ENCODE measurements at regions not wholly inside any gene's neighbourhood (a gene's known extent, or its start where the extent isn't known, plus 50 kb on each side); places are given as distances from the start of the nearest gene placed in this dataset.

DNA sequence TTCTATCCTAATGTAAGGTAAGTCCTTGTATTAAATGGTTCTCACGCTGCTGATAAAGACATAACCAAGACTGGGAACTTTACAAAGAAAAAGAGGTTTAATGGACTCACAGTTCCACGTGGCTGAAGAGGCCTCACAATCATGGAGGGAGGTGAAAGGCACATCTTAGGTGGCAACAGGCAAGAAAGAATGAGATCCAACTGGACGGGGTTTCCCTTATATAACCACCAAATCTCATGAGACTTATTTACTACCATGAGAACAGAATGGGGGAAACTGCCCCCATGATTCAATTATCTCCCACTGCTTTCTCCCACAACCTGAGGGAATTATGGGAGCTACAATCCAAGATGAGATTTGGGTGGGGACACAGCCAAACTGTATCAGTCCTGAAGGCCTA is 136.6 kb downstream of the HTR1B start:
- CTCF ChIA-PET = no interaction called here
- POLR2A ChIA-PET (ENCODE audit: low non-redundant PET) = no interaction called here
- intact Hi-C loops (cut with micrococcal nuclease; ENCODE audit: unreplicated experiment) = no loop called here
- Histone ChIP-seq H3K4me1 (ENCODE audit: insufficient read depth, low read length, poor library complexity, severe bottlenecking) (no peaks in the 10 kb centered on the region), H3K36me3 (ENCODE audit: insufficient read depth, low read length, poor library complexity, severe bottlenecking) (no peaks in the 10 kb centered on the region), H3K27ac (ENCODE audit: low read depth, low read length, poor library complexity, severe bottlenecking) (no peak overlapping the region), H3K4me3 (ENCODE audit: low read depth, low read length, poor library complexity, severe bottlenecking) (no peak overlapping the region), H3K27me3 (replicated peaks; ENCODE audit: insufficient read depth, low read depth, low read length, poor library complexity) (no peaks in the 10 kb centered on the region), H3K9me3 (ENCODE audit: low read depth, low read length, poor library complexity, severe bottlenecking) (peaks cover 11% of the 10 kb centered on the region)
- BruUV-seq (replicated peaks) = no TSS peak
- DNase-seq (ENCODE audit: low spot score) = no peak
- no peak for TF ChIP-seq EZH2 (IDR thresholded peaks at IDR 0.05; ENCODE audit: borderline replicate concordance, low read depth, low read length, poor library complexity, severe bottlenecking)
- TF ChIP-seq, protein P1, sequence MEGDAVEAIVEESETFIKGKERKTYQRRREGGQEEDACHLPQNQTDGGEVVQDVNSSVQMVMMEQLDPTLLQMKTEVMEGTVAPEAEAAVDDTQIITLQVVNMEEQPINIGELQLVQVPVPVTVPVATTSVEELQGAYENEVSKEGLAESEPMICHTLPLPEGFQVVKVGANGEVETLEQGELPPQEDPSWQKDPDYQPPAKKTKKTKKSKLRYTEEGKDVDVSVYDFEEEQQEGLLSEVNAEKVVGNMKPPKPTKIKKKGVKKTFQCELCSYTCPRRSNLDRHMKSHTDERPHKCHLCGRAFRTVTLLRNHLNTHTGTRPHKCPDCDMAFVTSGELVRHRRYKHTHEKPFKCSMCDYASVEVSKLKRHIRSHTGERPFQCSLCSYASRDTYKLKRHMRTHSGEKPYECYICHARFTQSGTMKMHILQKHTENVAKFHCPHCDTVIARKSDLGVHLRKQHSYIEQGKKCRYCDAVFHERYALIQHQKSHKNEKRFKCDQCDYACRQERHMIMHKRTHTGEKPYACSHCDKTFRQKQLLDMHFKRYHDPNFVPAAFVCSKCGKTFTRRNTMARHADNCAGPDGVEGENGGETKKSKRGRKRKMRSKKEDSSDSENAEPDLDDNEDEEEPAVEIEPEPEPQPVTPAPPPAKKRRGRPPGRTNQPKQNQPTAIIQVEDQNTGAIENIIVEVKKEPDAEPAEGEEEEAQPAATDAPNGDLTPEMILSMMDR (conservative IDR thresholded peaks at IDR 0.05; ENCODE audit: low read depth, low read length) = no peak

DNA sequence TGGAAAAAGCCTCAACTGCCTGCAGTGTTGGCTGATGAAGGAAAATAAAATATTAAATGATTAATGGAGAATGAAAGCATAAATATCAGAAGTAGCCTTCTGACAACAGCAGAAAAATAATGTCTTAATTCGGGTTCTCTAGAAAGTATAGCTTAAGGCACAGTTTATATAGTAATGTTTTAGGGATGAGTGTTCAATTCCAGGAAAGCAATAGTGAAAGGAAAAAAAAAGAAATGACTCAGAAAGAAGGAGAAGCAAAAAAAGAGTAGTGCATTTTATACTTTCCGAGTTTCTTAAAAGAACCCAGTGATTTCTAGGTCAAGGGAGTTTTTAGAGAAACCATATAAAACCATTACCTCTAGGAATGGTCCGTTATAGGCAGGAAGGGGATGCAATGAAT is 137.3 kb downstream of the HTR1B start:
- Histone ChIP-seq H3K27me3 (replicated peaks; ENCODE audit: insufficient read depth, low read depth, low read length, poor library complexity) (no peaks in the 10 kb centered on the region), H3K4me3 (ENCODE audit: low read depth, low read length, poor library complexity, severe bottlenecking) (no peak overlapping the region), H3K9me3 (ENCODE audit: low read depth, low read length, poor library complexity, severe bottlenecking) (peaks cover 11% of the 10 kb centered on the region), H3K36me3 (ENCODE audit: insufficient read depth, low read length, poor library complexity, severe bottlenecking) (no peaks in the 10 kb centered on the region), H3K4me1 (ENCODE audit: insufficient read depth, low read length, poor library complexity, severe bottlenecking) (no peaks in the 10 kb centered on the region), H3K27ac (ENCODE audit: low read depth, low read length, poor library complexity, severe bottlenecking) (no peak overlapping the region)
- intact Hi-C loops (cut with micrococcal nuclease; ENCODE audit: unreplicated experiment) = no loop called here
- ChIA-PET POLR2A (ENCODE audit: low non-redundant PET) (no interaction called here), CTCF (no interaction called here)
- TF ChIP-seq, protein P1 (conservative IDR thresholded peaks at IDR 0.05; ENCODE audit: low read depth, low read length) = no peak
- TF ChIP-seq EZH2 (IDR thresholded peaks at IDR 0.05; ENCODE audit: borderline replicate concordance, low read depth, low read length, poor library complexity, severe bottlenecking) = no peak
- no peak for DNase-seq (ENCODE audit: low spot score)
- BruUV-seq (replicated peaks) = no TSS peak

DNA sequence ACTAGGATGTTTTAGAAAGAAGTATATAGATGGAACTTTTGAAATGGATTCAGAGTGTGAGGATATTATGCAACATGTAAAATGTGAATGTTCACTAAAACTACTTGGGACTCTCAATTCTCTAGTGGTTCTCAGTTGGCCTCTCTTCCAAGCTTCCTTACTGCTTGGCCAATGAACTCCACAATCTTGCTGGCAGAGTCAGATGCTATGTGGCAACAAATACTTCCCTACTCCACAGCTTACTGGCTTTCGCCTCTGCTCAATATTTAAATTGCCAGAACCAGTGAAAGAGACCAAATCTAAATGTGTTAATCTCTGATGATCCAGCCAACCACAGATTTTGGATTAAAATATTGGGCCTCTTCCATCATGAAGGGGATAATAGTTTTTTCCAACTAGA is 138.4 kb downstream of the HTR1B start:
- no peak for DNase-seq (ENCODE audit: low spot score)
- no peaks in the 10 kb centered on the region for H3K4me1 ChIP-seq (ENCODE audit: insufficient read depth, low read length, poor library complexity, severe bottlenecking)
- TF ChIP-seq, protein P1 (conservative IDR thresholded peaks at IDR 0.05; ENCODE audit: low read depth, low read length) = no peak
- TF ChIP-seq EZH2 (IDR thresholded peaks at IDR 0.05; ENCODE audit: borderline replicate concordance, low read depth, low read length, poor library complexity, severe bottlenecking) = no peak
- H3K9me3 ChIP-seq (ENCODE audit: low read depth, low read length, poor library complexity, severe bottlenecking) = peaks cover 16% of the 10 kb centered on the region
- H3K27ac ChIP-seq (ENCODE audit: low read depth, low read length, poor library complexity, severe bottlenecking) = no peak overlapping the region
- H3K27me3 ChIP-seq (replicated peaks; ENCODE audit: insufficient read depth, low read depth, low read length, poor library complexity) = no peaks in the 10 kb centered on the region
- no TSS peak for BruUV-seq (replicated peaks)
- POLR2A ChIA-PET (ENCODE audit: low non-redundant PET) = no interaction called here
- H3K4me3 ChIP-seq (ENCODE audit: low read depth, low read length, poor library complexity, severe bottlenecking) = no peak overlapping the region
- intact Hi-C loops (cut with micrococcal nuclease; ENCODE audit: unreplicated experiment) = no loop called here
- CTCF ChIA-PET = no interaction called here
- H3K36me3 ChIP-seq (ENCODE audit: insufficient read depth, low read length, poor library complexity, severe bottlenecking) = no peaks in the 10 kb centered on the region

All from A673 (cell line).